Brain pericyte (primary cell): ENCODE measurements at regions not wholly inside any gene's neighbourhood (a gene's known extent, or its start where the extent isn't known, plus 50 kb on each side); places are given as distances from the start of the nearest gene placed in this dataset.
A peak's percentile ranks its signal among the peaks of the same experiment; 100 is the strongest.
"Not testable (repeated sequence)": the region's sequence is repeated elsewhere in the genome, so short reads cannot be mapped to it uniquely, and the experiment has no call there.

Source experiments
- DNase-seq: peaks from one replicate; pipeline ENCODE4 v3.0.0-alpha.2; 2012; ENCODE audit warnings: low read depth, low spot score

GRCh38 chr10:32141018-32141807 is 85.0 kb upstream of the KIF5B start:
- no peak for DNase-seq

- no peak for DNase-seq
Observed at GRCh38 chr10:32140403-32140802, 84.2 kb upstream of the KIF5B start.

- peak; percentile 91 for DNase-seq
Observed at GRCh38 chr10:32139223-32140073, 83.2 kb upstream of the KIF5B start.

GRCh38 chr10:32136927-32137326 is 80.7 kb upstream of the KIF5B start:
- not testable (repeated sequence) for DNase-seq

GRCh38 chr10:32135796-32136195 is 79.6 kb upstream of the KIF5B start:
- DNase-seq = not testable (repeated sequence)

- DNase-seq = no peak
Observed at GRCh38 chr10:32132357-32132946, 76.2 kb upstream of the KIF5B start.

- DNase-seq = no peak
Observed at GRCh38 chr10:32131388-32131787, 75.2 kb upstream of the KIF5B start.

- DNase-seq = no peak
Observed at GRCh38 chr10:32130788-32131187, 74.6 kb upstream of the KIF5B start.

- DNase-seq = no peak
Observed at GRCh38 chr10:32125023-32125422, 68.8 kb upstream of the KIF5B start.

GRCh38 chr10:32123021-32123420 is 66.8 kb upstream of the KIF5B start:
- DNase-seq = no peak

- no peak for DNase-seq
Observed at GRCh38 chr10:32121648-32122047, 65.4 kb upstream of the KIF5B start.

- no peak for DNase-seq
Observed at GRCh38 chr10:32120147-32120546, 63.9 kb upstream of the KIF5B start.

- DNase-seq = no peak
Observed at GRCh38 chr10:32114508-32114907, 58.3 kb upstream of the KIF5B start.

GRCh38 chr10:32112055-32112454 is 55.8 kb upstream of the KIF5B start:
- no peak for DNase-seq

- DNase-seq = no peak
Observed at GRCh38 chr10:32111585-32111984, 55.4 kb upstream of the KIF5B start.

- DNase-seq = no peak
Observed at GRCh38 chr10:32110790-32111189, 54.6 kb upstream of the KIF5B start.

- DNase-seq = no peak
Observed at GRCh38 chr10:32109603-32110002, 53.4 kb upstream of the KIF5B start.
